GM21360 (cell line): ENCODE measurements at regions not wholly inside any gene's neighbourhood (a gene's known extent, or its start where the extent isn't known, plus 50 kb on each side); places are given as distances from the start of the nearest gene placed in this dataset.
A peak's percentile ranks its signal among the peaks of the same experiment; 100 is the strongest.

ENCODE experiments used
- ATAC-seq: cut with Tn5 transposase; IDR thresholded peaks from one replicate; pipeline ENCODE4 v1.9.1; 2021; ENCODE audit warnings: mild to moderate bottlenecking, moderate library complexity; ENCODE audit not compliant: unreplicated experiment

GRCh38 chr1:68378296-68379084 is 71.3 kb downstream of the RPE65 start:
- no peak for ATAC-seq

- no peak for ATAC-seq
Observed at GRCh38 chr1:68377098-68377497, 72.7 kb downstream of the RPE65 start.

- ATAC-seq, result no peak
Observed at GRCh38 chr1:68376441-68376840, 73.3 kb downstream of the RPE65 start.

GRCh38 chr1:68375919-68376318 is 73.8 kb downstream of the RPE65 start:
- no peak for ATAC-seq

- ATAC-seq, result no peak
Observed at GRCh38 chr1:68373173-68373572, 76.6 kb downstream of the RPE65 start.

- ATAC-seq, result no peak
Observed at GRCh38 chr1:68372487-68372886, 77.3 kb downstream of the RPE65 start.

GRCh38 chr1:68370101-68370915 is 79.4 kb downstream of the RPE65 start:
- no peak for ATAC-seq

GRCh38 chr1:68366572-68366971 is 83.2 kb downstream of the RPE65 start:
- no peak for ATAC-seq

GRCh38 chr1:68365709-68366382 is 83.9 kb downstream of the RPE65 start:
- ATAC-seq, result no peak

- ATAC-seq, result no peak
Observed at GRCh38 chr1:68363339-68363738, 86.4 kb downstream of the RPE65 start.

GRCh38 chr1:68361346-68361910 is 88.3 kb downstream of the RPE65 start:
- ATAC-seq, result no peak

GRCh38 chr1:68359045-68359444 is 90.7 kb downstream of the RPE65 start:
- ATAC-seq, result no peak

GRCh38 chr1:68358439-68358838 is 91.3 kb downstream of the RPE65 start:
- no peak for ATAC-seq

- ATAC-seq, result no peak
Observed at GRCh38 chr1:68355614-68356013, 94.1 kb downstream of the RPE65 start.

GRCh38 chr1:68352202-68352601 is 97.6 kb downstream of the RPE65 start:
- ATAC-seq, result no peak

- ATAC-seq, result peak; percentile 97
Observed at GRCh38 chr1:68347415-68347814, 102.3 kb downstream of the RPE65 start.

- no peak for ATAC-seq
Observed at GRCh38 chr1:68346188-68346808, 103.5 kb downstream of the RPE65 start.

- ATAC-seq, result no peak
Observed at GRCh38 chr1:68344208-68344607, 105.5 kb downstream of the RPE65 start.

GRCh38 chr1:68340951-68341350 is 108.6 kb upstream of the WLS start:
- ATAC-seq, result no peak

- ATAC-seq, result no peak
Observed at GRCh38 chr1:68339505-68339904, 107.2 kb upstream of the WLS start.

- no peak for ATAC-seq
Observed at GRCh38 chr1:68338081-68338480, 105.8 kb upstream of the WLS start.
